Upper lobe of left lung (tissue), 6 donors: ENCODE measurements at regions not wholly inside any gene's neighbourhood (a gene's known extent, or its start where the extent isn't known, plus 50 kb on each side); places are given as distances from the start of the nearest gene placed in this dataset.

Experiments
- ATAC-seq, 2 donors: fragments of 200-7000 bp; cut with Tn5 transposase; one replicate each; pipeline ENCODE4 v1.9.1; 2022; ENCODE audit warnings: mild to moderate bottlenecking in 2 of 2, moderate library complexity in 2 of 2; ENCODE audit not compliant: low FRiP score in 2 of 2
- DNase-seq, 2 donors: peaks; one replicate each; pipeline ENCODE4 v3.0.0-alpha.2; 2019 to 2020
- H3K27ac ChIP-seq, 4 donors: fragments of 200-600 bp; sonication (generic); one replicate each; pipeline ENCODE4 v1.5.1; 2016 to 2019
- H3K27me3 ChIP-seq, 4 donors: fragments of 200-600 bp; sonication (generic); one replicate each; pipeline ENCODE4 v1.5.1; 2017 to 2019
- H3K36me3 ChIP-seq, 4 donors: fragments of 200-600 bp; sonication (generic); one replicate each; pipeline ENCODE4 v1.5.1; 2016 to 2019
- H3K4me1 ChIP-seq, 4 donors: fragments of 200-600 bp; sonication (generic); one replicate each; pipeline ENCODE4 v1.5.1; 2018 to 2019
- H3K4me3 ChIP-seq, 4 donors: fragments of 200-600 bp; sonication (generic); one replicate each; pipeline ENCODE4 v1.5.1; 2017 to 2019; ENCODE audit warnings: mild to moderate bottlenecking in 2 of 4, moderate library complexity in 1 of 4
- H3K9me3 ChIP-seq, 4 donors: fragments of 200-600 bp; sonication (generic); one replicate each; pipeline ENCODE4 v1.5.1; 2018 to 2019
- EP300 ChIP-seq, 4 donors: sonication (generic); formaldehyde crosslinking; IDR thresholded peaks; one replicate each; pipeline ENCODE4 v1.5.1; 2017; ENCODE audit warnings: antibody characterized with exemption in 4 of 4, control low read depth in 2 of 4
- POLR2A ChIP-seq, 4 donors: fragments of 450-650 bp; IDR thresholded peaks; one replicate each; pipeline ENCODE4 v1.5.1; 2016 to 2017; ENCODE audit warnings: antibody characterized with exemption in 4 of 4, mild to moderate bottlenecking in 2 of 4
- POLR2AphosphoS5 ChIP-seq, 2 donors: sonication (generic); formaldehyde crosslinking; IDR thresholded peaks; one replicate each; pipeline ENCODE4 v1.5.1; 2017; ENCODE audit warnings: antibody characterized with exemption in 2 of 2
- WGBS, 2 donors: methylation state at CpG; one replicate each; pipeline ENCODE4 v1.1.5; 2017 to 2018; 5-methylcytosine and 5-hydroxymethylcytosine counted together
- TF ChIP-seq, protein P1 (sequence below), 6 experiments: fragments of 450-650 bp in 4 of 6; fragments of 200-600 bp in 2 of 6; sonication (generic) in 2 of 6; IDR thresholded peaks; one replicate each; pipeline ENCODE4 v1.5.1; 2016 to 2019; ENCODE audit warnings: antibody characterized with exemption in 6 of 6
- donor health status: DM: no; HTN: no; CAD: no; lungs with moderate emphysema.
- donor health status: DM: no; HTN: yes; CAD: no; lungs with severe emphysema.

DNA sequence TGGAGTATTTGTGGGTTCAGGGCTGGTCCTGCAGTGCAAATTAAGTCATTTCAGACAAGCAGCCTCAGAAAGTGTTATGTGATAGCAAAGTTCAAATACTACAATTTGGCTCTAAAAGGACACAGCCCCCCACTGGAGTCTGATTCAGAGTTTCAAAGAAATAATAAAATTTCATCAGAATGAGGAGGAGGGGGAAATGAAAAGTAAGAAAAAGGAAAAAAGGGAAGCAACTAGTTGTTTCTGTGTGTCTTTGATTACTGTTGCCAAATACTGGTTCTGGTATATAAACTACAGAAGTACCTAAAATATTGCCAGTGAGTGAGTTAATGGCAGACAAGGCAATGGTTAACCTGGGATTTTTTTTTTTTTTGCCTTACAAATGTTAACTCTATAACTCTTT, 773.9 kb downstream of the BCL11A start:
- H3K4me1 ChIP-seq = no peaks in the 10 kb centered on the region

DNA sequence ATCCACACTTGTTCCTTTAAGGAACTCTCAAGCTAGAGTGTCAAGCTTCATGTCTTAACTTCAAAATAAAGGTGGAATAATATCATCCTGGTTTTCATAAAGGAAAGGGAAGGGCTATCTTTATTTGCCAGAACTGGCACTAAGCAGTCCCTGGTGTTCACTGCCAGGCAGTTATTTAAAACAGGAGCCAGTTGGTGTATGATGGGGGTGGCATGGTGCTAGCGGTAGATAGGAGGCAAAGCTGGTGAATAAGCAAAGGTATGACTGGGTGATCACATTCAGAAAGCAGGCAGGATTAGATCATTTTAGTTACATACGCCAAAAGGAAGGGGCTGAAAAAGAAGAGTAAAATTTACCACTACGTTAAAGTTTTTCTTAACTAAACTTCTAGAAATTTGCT, 776.3 kb downstream of the BCL11A start:
- Histone ChIP-seq H3K27ac (no peak overlapping the region), H3K4me3 (no peak overlapping the region), H3K36me3 (no peaks in the 10 kb centered on the region), H3K9me3 (no peaks in the 10 kb centered on the region), H3K4me1 (no peaks in the 10 kb centered on the region), H3K27me3 (no peaks in the 10 kb centered on the region)
- DNase-seq (no peak), ATAC-seq (no peak)
- WGBS, 2 donors = 95 to 96% methylated on average over 3 of the region's 3 CpGs
- TF ChIP-seq POLR2AphosphoS5 (IDR thresholded peaks at IDR 0.05) = no peak
- TF ChIP-seq, protein P1, sequence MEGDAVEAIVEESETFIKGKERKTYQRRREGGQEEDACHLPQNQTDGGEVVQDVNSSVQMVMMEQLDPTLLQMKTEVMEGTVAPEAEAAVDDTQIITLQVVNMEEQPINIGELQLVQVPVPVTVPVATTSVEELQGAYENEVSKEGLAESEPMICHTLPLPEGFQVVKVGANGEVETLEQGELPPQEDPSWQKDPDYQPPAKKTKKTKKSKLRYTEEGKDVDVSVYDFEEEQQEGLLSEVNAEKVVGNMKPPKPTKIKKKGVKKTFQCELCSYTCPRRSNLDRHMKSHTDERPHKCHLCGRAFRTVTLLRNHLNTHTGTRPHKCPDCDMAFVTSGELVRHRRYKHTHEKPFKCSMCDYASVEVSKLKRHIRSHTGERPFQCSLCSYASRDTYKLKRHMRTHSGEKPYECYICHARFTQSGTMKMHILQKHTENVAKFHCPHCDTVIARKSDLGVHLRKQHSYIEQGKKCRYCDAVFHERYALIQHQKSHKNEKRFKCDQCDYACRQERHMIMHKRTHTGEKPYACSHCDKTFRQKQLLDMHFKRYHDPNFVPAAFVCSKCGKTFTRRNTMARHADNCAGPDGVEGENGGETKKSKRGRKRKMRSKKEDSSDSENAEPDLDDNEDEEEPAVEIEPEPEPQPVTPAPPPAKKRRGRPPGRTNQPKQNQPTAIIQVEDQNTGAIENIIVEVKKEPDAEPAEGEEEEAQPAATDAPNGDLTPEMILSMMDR (IDR thresholded peaks at IDR 0.05) = no peak
- TF ChIP-seq EP300 (IDR thresholded peaks at IDR 0.05) = no peak
- TF ChIP-seq POLR2A (IDR thresholded peaks at IDR 0.05) = no peak

More for the DNA sequence above, 773.9 kb downstream of the BCL11A start:
- Histone ChIP-seq H3K27me3 (no peaks in the 10 kb centered on the region), H3K4me3 (no peak overlapping the region), H3K36me3 (no peaks in the 10 kb centered on the region), H3K9me3 (no peaks in the 10 kb centered on the region), H3K27ac (no peak overlapping the region)
- ATAC-seq = no peak
- no peak for TF ChIP-seq POLR2AphosphoS5 (IDR thresholded peaks at IDR 0.05)
- no peak for TF ChIP-seq EP300 (IDR thresholded peaks at IDR 0.05)
- TF ChIP-seq, protein P1 (IDR thresholded peaks at IDR 0.05) = no peak
- no peak for TF ChIP-seq POLR2A (IDR thresholded peaks at IDR 0.05)
- DNase-seq = no peak

GRCh38 chr2:59776726-59777008, 776.8 kb downstream of the BCL11A start:
- no peaks in the 10 kb centered on the region for H3K27me3 ChIP-seq
- no peaks in the 10 kb centered on the region for H3K36me3 ChIP-seq
- 82 to 88% methylated on average over 1 of the region's 1 CpG for WGBS, 2 donors
- DNase-seq = no peak
- no peak for TF ChIP-seq EP300 (IDR thresholded peaks at IDR 0.05)
- no peak for TF ChIP-seq POLR2AphosphoS5 (IDR thresholded peaks at IDR 0.05)
- TF ChIP-seq POLR2A (IDR thresholded peaks at IDR 0.05) = no peak
- TF ChIP-seq, protein P1 (IDR thresholded peaks at IDR 0.05) = no peak
- ATAC-seq = no peak
- H3K4me3 ChIP-seq = no peak overlapping the region
- no peak overlapping the region for H3K27ac ChIP-seq
- no peaks in the 10 kb centered on the region for H3K4me1 ChIP-seq
- H3K9me3 ChIP-seq = no peaks in the 10 kb centered on the region

DNA sequence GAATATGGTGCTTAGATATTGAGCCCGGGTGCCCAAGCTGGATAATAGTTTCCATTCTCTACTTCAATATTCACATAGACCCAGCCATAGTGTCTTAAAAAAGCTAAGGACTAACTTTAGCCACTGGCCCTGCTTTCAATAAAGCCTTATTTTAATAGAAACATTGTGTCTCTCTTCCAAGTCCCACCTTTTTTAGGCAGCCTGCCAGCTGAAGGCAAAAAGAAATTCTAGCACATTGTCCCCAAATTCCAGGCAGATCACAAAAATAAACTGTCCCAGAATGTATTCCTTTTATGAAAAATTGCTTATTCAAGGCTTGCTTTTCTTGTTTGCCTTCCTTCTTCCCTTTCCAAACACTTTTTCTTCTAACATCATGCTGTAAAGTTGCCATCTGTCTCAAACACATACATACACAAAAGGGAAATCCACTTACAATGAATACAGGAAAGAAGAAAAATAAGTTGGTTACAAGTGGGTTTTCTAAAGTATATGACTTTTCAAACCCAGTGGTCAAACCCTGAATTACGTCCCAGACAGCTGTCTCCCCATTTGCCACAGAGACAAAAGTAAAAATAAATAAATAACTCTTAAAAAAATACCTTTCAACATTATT, 778.5 kb downstream of the BCL11A start:
- no peak overlapping the region for H3K27ac ChIP-seq
- DNase-seq = no peak
- ATAC-seq = no peak
- H3K36me3 ChIP-seq = no peaks in the 10 kb centered on the region
- H3K27me3 ChIP-seq = no peaks in the 10 kb centered on the region
- no peaks in the 10 kb centered on the region for H3K4me1 ChIP-seq
- H3K4me3 ChIP-seq = no peak overlapping the region
- TF ChIP-seq, protein P1 (IDR thresholded peaks at IDR 0.05) = no peak
- no peak for TF ChIP-seq POLR2A (IDR thresholded peaks at IDR 0.05)
- TF ChIP-seq POLR2AphosphoS5 (IDR thresholded peaks at IDR 0.05) = no peak
- TF ChIP-seq EP300 (IDR thresholded peaks at IDR 0.05) = no peak
- no peaks in the 10 kb centered on the region for H3K9me3 ChIP-seq
- WGBS, 2 donors = 68 to 71% methylated on average over 2 of the region's 2 CpGs

DNA sequence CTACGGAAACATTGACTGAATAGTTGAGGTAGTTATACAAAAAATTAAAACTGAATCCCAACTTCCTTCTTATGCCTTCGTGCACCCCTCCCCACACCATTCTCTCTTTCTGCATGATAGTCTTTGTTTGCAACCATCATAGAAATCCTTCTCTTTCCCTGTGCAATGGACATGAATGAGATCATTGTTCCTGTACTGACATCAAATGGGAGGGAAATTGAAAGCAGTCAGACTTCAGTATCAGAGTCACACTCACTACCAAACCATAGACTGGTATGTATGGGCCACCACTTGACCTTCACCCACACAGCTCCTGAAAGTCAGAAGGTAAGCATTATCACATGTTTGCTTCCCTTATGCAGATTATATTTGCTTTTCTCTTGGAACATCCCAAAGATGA, 782.8 kb downstream of the BCL11A start:
- DNase-seq (no peak), ATAC-seq (no peak)
- 85 to 95% methylated on average over 2 of the region's 2 CpGs for WGBS, 2 donors
- TF ChIP-seq EP300 (IDR thresholded peaks at IDR 0.05) = no peak
- TF ChIP-seq POLR2AphosphoS5 (IDR thresholded peaks at IDR 0.05) = no peak
- TF ChIP-seq, protein P1 (IDR thresholded peaks at IDR 0.05) = no peak
- no peak for TF ChIP-seq POLR2A (IDR thresholded peaks at IDR 0.05)
- H3K9me3 ChIP-seq = no peaks in the 10 kb centered on the region
- no peaks in the 10 kb centered on the region for H3K27me3 ChIP-seq
- no peaks in the 10 kb centered on the region for H3K36me3 ChIP-seq
- H3K4me1 ChIP-seq = no peaks in the 10 kb centered on the region
- H3K27ac ChIP-seq = no peak overlapping the region
- H3K4me3 ChIP-seq = no peak overlapping the region
